Stimulated activated naive B cell treated with anti-CD40 and anti-IgM and Interleukin-4, amounts not matched to agents 10 μg/mL and 1 μg/mL and 100 μg/mL, for 72 hours (primary cell): ENCODE measurements at regions not wholly inside any gene's neighbourhood (a gene's known extent, or its start where the extent isn't known, plus 50 kb on each side); places are given as distances from the start of the nearest gene placed in this dataset.

Source experiments
- ATAC-seq, 2 donors: fragments of 150-1000 bp; cut with Tn5 transposase; replicated peaks; 2 replicates each; pipeline ENCODE4 v1.10.0; 2021; ENCODE audit warnings: moderate library complexity in 1 of 2
- DNase-seq: peaks from one replicate; pipeline ENCODE4 v3.0.0; 2021
- H3K27ac Mint-ChIP-seq: one replicate; pipeline ENCODE4 v1.8.0; 2022; ENCODE audit warnings: mild to moderate bottlenecking, mixed read lengths
- H3K27me3 Mint-ChIP-seq, 2 donors: one replicate each; pipeline ENCODE4 v1.8.0; 2022; ENCODE audit warnings: mixed read lengths in 2 of 2
- H3K36me3 Mint-ChIP-seq, 2 donors: one replicate each; pipeline ENCODE4 v1.8.0; 2022; ENCODE audit warnings: mixed read lengths in 2 of 2, mild to moderate bottlenecking in 1 of 2
- H3K4me1 Mint-ChIP-seq, 2 donors: one replicate each; pipeline ENCODE4 v1.8.0; 2022; ENCODE audit warnings: mixed read lengths in 2 of 2, mild to moderate bottlenecking in 1 of 2
- H3K4me3 Mint-ChIP-seq, 2 donors: one replicate each; pipeline ENCODE4 v1.8.0; 2022; ENCODE audit warnings: mild to moderate bottlenecking in 2 of 2, mixed read lengths in 2 of 2, moderate library complexity in 1 of 2
- H3K9me3 Mint-ChIP-seq, 2 donors: one replicate each; pipeline ENCODE4 v1.8.0; 2022; ENCODE audit warnings: mixed read lengths in 2 of 2, mild to moderate bottlenecking in 1 of 2

DNA sequence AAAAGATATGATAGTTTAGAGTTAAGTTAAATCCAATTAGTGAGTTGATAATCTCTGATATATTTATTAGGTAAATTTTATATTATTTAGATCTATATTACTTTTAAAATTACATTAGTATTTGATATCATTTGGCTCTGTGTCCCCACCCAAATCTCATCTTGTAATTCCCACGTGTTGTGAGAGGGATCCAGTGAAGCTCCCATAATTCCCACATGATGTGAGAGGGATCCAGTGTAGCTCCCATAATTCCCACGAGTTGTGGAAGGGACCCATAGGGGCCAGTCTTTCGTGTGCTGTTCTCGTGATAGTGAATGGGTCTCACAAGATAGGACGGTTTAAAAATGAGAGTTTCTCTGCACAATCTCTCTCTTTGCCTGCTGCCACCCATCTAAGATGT, 1183.6 kb downstream of the NSUN3 start:
- H3K27me3 Mint-ChIP-seq: no peaks in the 10 kb centered on the region
- no peak for DNase-seq
- H3K27ac Mint-ChIP-seq: no peak overlapping the region

DNA sequence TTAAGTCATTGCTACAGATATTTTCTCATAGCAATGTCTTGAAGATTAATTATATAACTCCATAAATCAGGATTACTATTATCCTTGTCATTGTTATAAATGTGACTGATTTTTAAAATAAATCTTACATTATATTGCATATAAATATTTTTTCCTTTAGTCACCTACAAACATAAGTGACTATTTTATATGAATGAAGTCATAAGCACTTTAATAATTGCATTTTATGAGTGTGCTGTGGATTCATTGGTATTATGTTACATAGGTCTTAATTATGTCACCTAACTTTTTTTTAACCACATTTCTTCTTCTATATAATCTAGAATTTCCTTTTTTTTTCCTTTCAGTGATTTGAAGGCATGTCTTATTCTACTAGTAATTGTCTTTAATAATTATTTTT, 1191.2 kb downstream of the NSUN3 start:
- no peak overlapping the region for H3K4me3 Mint-ChIP-seq
- H3K36me3 Mint-ChIP-seq: no peaks in the 10 kb centered on the region
- H3K27me3 Mint-ChIP-seq: no peaks in the 10 kb centered on the region
- DNase-seq (no peak), ATAC-seq (no peak)
- no peak overlapping the region for H3K27ac Mint-ChIP-seq
- H3K4me1 Mint-ChIP-seq: no peaks in the 10 kb centered on the region
- peaks cover under 1 to 8% of the 10 kb centered on the region in 2 donors for H3K9me3 Mint-ChIP-seq

More for the DNA sequence above, 1183.6 kb downstream of the NSUN3 start:
- ATAC-seq: no peak
- Mint-ChIP-seq H3K4me1 (no peaks in the 10 kb centered on the region), H3K4me3 (no peak overlapping the region), H3K9me3 (peaks cover 3 to 10% of the 10 kb centered on the region in 2 donors), H3K36me3 (no peaks in the 10 kb centered on the region)

DNA sequence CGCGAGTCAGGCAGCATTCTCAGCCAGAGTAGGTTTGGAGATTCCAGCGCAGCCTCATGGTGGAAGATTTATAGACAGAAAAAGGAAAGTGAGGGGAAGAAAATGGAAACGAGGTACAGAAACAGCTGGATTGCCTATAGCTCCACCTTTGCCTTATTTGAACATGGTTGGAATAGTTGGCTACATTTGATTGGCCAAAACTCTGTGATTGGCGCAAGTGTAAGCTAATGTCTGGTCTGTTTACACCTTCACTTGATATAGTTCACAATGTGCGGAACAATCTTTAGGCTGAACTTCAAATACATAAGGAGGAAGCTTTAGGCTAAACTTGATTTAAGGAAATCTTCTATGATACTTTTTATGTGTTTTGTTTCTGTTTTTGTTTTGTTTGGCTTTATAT, 1191.9 kb downstream of the NSUN3 start:
- no peak for ATAC-seq
- peaks cover 4 to 8% of the 10 kb centered on the region in 2 donors for H3K9me3 Mint-ChIP-seq
- H3K27ac Mint-ChIP-seq: no peak overlapping the region

DNA sequence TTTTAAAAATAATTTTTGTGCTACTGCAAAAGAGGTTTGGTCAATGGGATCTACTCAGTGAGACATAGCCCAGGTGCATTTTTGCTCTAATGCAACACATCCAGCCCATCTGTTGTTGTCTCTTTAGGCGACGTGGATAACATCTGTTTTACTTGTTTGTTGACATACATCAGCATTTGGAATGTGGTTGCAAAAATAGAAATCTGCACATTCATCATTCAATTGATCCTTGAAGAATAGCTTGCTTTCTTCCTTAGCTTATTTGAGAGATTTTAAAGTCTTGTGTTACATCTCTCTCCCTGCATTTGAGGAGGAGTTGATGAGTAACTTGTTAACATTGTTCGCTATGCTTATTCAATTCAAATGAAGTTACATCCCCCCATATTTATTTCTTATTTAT, 1202.3 kb downstream of the NSUN3 start:
- H3K27me3 Mint-ChIP-seq: no peaks in the 10 kb centered on the region
- no peak overlapping the region for H3K27ac Mint-ChIP-seq
- no peaks in the 10 kb centered on the region for H3K36me3 Mint-ChIP-seq
- ATAC-seq: no peak
- DNase-seq: no peak
- no peaks in the 10 kb centered on the region for H3K4me1 Mint-ChIP-seq
- peaks cover 2 to 8% of the 10 kb centered on the region in 2 donors for H3K9me3 Mint-ChIP-seq
- H3K4me3 Mint-ChIP-seq: no peak overlapping the region

More for the DNA sequence above, 1191.9 kb downstream of the NSUN3 start:
- DNase-seq: no peak
- Mint-ChIP-seq H3K4me3 (no peak overlapping the region), H3K27me3 (no peaks in the 10 kb centered on the region), H3K4me1 (no peaks in the 10 kb centered on the region), H3K36me3 (no peaks in the 10 kb centered on the region)

DNA sequence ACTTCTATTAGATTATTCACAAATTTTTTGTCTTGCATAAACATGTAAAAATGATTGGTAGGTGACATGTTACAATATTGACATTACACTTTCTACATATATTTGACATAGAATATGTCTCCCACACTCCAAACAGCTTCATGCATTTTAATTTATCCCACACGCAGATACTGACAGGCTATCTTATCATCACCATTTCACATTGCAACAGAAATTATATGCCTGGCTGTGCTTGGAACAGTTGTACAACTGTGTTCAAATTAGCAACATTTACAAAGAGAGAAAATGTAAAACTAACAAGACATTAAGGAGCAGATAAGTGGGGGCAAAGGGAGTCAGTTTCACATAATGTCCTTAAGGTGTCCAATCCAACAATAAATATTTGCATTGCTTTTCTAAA, 1208.5 kb downstream of the NSUN3 start:
- Mint-ChIP-seq H3K36me3 (no peaks in the 10 kb centered on the region), H3K27ac (no peak overlapping the region), H3K9me3 (peaks cover 0 to 11% of the 10 kb centered on the region in 2 donors), H3K4me1 (no peaks in the 10 kb centered on the region), H3K27me3 (no peaks in the 10 kb centered on the region), H3K4me3 (no peak overlapping the region)
- DNase-seq (no peak), ATAC-seq (no peak)

DNA sequence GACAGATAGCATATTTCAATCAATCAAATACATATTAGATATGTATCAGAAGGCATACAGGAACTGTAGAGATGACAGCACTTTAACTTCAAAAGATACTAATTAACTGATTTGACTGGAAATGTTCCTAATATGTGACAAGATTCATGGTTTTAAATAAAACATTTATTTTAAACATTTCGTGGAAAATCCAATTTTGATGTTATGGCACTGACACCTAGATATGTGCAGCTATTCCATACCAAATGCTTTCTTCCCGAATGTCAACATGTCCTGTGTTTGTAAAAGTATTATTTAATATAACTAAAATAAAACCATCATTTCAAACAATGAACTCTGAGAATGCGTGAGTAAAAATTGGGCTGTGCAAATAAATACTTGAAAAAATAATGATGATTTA, 1209.3 kb downstream of the NSUN3 start:
- Mint-ChIP-seq H3K36me3 (no peaks in the 10 kb centered on the region), H3K4me3 (no peak overlapping the region), H3K27ac (no peak overlapping the region), H3K27me3 (no peaks in the 10 kb centered on the region), H3K9me3 (peaks cover 0 to 11% of the 10 kb centered on the region in 2 donors), H3K4me1 (no peaks in the 10 kb centered on the region)
- ATAC-seq (no peak), DNase-seq (no peak)

DNA sequence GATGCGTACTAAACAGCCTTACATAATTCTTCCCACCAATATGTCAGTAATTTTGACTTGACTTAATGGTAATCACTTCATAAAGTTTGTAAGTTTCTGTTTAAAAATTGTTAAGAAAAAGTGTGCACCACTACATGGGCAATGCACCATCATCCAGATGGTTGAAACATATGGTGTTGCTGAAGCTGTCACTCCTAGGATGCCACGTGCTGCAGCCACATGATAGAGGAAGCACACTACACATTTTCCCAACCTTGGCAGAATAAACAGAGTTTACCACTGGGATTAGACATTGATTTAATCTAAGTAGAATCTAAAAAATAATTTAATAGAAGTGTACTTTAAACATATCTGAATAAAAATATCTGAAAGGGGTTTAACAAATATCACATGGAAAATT, 1209.9 kb downstream of the NSUN3 start:
- DNase-seq (no peak), ATAC-seq (no peak)
- Mint-ChIP-seq H3K4me3 (no peak overlapping the region), H3K27me3 (no peaks in the 10 kb centered on the region), H3K4me1 (no peaks in the 10 kb centered on the region), H3K36me3 (no peaks in the 10 kb centered on the region), H3K9me3 (peaks cover 0 to 11% of the 10 kb centered on the region in 2 donors), H3K27ac (no peak overlapping the region)

DNA sequence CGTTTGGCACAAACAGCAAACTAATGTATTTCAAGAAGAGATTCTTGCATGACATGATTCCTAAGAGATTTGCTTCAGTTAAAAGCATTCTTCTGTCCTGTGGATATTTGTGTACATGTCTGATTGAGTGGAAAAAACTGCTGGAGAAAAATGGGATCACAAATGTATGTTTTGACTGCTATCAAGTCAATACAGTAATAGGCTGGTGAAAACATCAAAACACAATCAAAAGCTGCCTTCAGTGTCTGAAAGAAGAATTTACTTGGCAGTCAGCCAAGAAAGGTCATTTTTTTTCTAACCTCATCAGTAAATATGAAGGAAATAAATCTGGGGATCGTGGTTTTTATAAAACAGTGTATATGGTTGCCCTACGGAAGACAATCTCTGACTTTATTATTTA, 1214.8 kb downstream of the NSUN3 start:
- peaks cover 0 to 7% of the 10 kb centered on the region in 2 donors for H3K9me3 Mint-ChIP-seq
- no peak overlapping the region for H3K4me3 Mint-ChIP-seq
- no peak overlapping the region for H3K27ac Mint-ChIP-seq
- ATAC-seq: no peak
- H3K4me1 Mint-ChIP-seq: no peaks in the 10 kb centered on the region
- H3K27me3 Mint-ChIP-seq: no peaks in the 10 kb centered on the region
- DNase-seq: no peak
- no peaks in the 10 kb centered on the region for H3K36me3 Mint-ChIP-seq

DNA sequence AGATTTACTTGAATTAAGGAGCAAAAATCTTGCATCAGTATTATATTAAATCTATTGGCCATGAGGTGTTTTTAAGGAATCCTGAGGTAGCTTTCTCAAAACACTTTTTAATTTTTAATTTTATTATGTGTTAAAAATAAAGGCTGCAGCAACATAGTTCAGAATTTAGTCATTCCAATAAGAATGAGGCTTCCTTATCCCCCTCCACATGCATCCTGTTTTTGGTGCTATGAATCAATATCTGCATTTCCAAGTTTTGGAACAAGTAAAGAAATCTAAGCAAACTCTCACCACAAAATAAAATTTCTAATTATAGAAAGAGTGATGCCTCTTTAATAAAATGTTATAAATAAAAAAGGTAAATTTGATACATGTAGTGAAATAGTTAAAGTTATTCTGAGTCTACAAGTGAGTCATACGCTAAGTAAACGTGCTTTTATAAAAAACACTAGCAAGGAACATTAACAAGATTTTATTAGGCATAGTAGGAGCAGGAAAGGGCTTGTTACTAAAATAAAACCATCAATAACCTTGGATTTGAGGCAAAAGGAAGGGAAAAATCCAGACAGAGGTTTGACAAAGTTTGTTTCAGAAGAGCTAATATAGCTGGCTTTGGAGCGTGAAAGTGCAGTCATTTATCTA, 1218.0 kb downstream of the NSUN3 start:
- Mint-ChIP-seq H3K4me1 (no peaks in the 10 kb centered on the region), H3K4me3 (no peak overlapping the region), H3K36me3 (no peaks in the 10 kb centered on the region), H3K27me3 (no peaks in the 10 kb centered on the region), H3K9me3 (no peaks in the 10 kb centered on the region), H3K27ac (no peak overlapping the region)
- ATAC-seq (no peak), DNase-seq (no peak)

DNA sequence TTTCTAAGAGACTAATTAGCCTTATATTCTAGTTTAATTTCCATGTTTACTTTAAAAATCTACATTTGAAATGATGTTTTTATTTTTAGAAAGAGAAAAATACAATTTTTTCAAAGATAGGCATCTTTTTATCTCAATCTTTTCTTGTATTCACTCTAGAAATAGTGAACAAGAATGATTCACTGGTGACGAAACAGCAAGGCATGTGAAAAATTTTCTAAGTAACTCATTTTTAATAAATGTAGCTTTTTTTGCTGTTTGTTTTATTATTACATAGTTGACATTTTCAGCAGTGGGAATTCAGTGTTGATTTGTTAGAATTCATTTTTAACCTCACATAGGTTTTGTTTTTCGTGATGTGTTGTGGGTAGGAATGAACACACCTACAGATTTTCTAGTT, 1226.4 kb downstream of the NSUN3 start:
- H3K9me3 Mint-ChIP-seq: peaks cover 5% of the 10 kb centered on the region in 2 donors
- no peak overlapping the region for H3K27ac Mint-ChIP-seq
- no peak for DNase-seq
- ATAC-seq: no peak
- no peaks in the 10 kb centered on the region for H3K4me1 Mint-ChIP-seq
- no peaks in the 10 kb centered on the region for H3K27me3 Mint-ChIP-seq
- H3K4me3 Mint-ChIP-seq: no peak overlapping the region
- H3K36me3 Mint-ChIP-seq: no peaks in the 10 kb centered on the region

DNA sequence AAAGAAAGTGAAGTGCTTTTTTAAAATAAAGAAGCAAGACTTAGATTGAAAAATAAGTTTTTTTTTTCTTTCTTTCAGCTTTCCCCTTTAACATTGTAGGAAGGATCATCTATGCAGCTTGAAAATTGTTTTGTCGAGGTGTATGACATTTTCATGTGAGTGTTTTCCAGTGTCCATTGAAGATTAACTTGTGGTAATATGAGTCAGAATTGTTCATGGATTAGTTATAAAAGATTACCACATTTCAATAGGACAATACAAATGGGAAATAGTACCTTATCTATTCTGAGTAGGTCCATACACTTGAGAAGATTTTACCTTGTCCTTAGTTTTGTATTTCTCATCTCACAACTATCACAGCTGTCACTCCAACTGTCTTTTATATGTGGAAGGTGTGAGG, 1234.7 kb downstream of the NSUN3 start:
- H3K36me3 Mint-ChIP-seq: no peaks in the 10 kb centered on the region
- H3K9me3 Mint-ChIP-seq: no peaks in the 10 kb centered on the region
- H3K27ac Mint-ChIP-seq: no peak overlapping the region
- ATAC-seq: no peak
- H3K27me3 Mint-ChIP-seq: no peaks in the 10 kb centered on the region
- no peak overlapping the region for H3K4me3 Mint-ChIP-seq
- no peaks in the 10 kb centered on the region for H3K4me1 Mint-ChIP-seq
- DNase-seq: no peak

DNA sequence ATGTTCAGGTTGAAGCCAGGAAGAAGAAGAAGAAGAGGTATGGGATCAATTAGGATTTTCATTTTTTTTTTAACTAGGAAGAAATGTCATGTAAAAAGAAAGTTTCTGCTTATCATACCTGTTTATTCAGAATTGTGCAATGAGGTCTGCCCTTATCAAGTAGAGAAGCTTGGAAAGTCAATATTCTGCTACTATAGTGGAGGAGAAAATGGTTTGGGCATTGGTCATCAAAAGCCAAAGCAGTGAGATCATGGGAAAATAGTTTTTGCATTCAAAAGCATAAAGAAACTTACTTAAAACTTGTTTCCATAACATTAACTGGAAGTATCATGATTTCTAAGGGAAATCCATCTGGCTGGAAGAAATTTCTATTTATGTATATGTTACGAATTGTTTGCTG, 1239.2 kb downstream of the NSUN3 start:
- Mint-ChIP-seq H3K27ac (no peak overlapping the region), H3K9me3 (peaks cover 0 to 1% of the 10 kb centered on the region in 2 donors), H3K36me3 (no peaks in the 10 kb centered on the region), H3K4me3 (no peak overlapping the region), H3K4me1 (no peaks in the 10 kb centered on the region), H3K27me3 (no peaks in the 10 kb centered on the region)
- ATAC-seq (no peak), DNase-seq (no peak)

DNA sequence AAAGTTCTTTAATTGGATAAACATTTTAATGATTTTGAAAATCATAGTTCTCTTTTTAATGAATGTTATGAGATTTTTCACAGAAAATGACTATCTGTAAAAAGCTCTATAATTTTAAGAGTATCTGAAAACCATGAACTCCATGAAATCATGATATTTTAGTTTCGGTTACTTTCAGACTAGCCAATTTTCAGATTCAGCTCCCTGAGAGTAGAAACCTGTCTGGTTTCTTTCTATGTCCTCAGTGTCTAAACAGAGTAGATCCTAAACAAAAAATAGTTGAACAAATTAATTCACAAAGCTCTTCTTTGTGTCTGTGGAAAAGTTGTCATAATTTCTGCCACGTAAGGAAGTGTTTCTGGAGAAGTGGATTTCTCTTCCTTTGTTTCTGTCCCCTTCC, 1247.7 kb downstream of the NSUN3 start:
- H3K27ac Mint-ChIP-seq: no peak overlapping the region
- no peak for ATAC-seq

DNA sequence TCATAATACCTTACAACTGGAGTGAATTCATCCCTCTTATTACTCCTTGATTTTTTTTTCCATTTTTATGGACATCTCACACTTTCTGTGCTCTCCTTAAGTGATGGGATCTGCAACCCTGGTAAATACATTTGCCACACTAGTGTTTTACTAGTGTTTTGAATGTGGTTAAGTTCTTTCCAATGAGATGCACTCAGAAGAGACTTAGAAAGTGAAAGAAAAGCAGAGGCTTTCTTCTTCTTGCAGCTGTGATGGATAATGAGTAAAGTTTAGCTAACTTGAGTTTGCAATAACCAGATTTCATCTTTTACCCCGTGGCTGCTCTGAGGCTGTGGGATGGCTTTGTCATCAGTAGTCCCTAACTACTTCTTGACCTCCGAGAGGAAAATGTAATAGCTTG, 1248.4 kb downstream of the NSUN3 start:
- Mint-ChIP-seq H3K4me3 (no peak overlapping the region), H3K9me3 (peaks cover 0 to 12% of the 10 kb centered on the region in 2 donors), H3K27me3 (no peaks in the 10 kb centered on the region), H3K4me1 (no peaks in the 10 kb centered on the region), H3K36me3 (no peaks in the 10 kb centered on the region), H3K27ac (no peak overlapping the region)
- DNase-seq: no peak
- no peak for ATAC-seq

More for the DNA sequence above, 1247.7 kb downstream of the NSUN3 start:
- no peaks in the 10 kb centered on the region for H3K36me3 Mint-ChIP-seq
- H3K9me3 Mint-ChIP-seq: peaks cover 0 to 12% of the 10 kb centered on the region in 2 donors
- no peak for DNase-seq
- H3K27me3 Mint-ChIP-seq: no peaks in the 10 kb centered on the region
- no peak overlapping the region for H3K4me3 Mint-ChIP-seq
- H3K4me1 Mint-ChIP-seq: no peaks in the 10 kb centered on the region

DNA sequence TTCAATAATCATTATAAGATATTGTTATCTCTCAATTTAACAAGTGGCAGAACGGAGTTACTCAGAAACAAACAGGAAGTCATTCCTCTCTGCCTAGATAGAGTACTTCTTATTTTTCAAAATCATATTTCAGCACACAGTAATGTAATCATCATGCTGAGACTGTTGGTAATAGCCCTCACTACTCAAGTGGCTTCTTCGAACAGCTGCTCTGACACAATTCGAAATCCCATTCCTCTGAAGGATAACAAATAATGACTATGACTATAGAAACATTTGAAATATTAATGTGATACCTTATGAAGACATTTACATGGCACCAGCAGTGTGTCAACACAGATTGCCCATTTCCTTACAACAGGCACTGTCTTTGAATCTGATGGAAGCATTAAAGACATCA, 1249.8 kb downstream of the NSUN3 start:
- no peak for DNase-seq
- no peak overlapping the region for H3K4me3 Mint-ChIP-seq

More for the DNA sequence above, 1249.8 kb downstream of the NSUN3 start:
- no peak for ATAC-seq
- H3K9me3 Mint-ChIP-seq: peaks cover 4 to 11% of the 10 kb centered on the region in 2 donors
- H3K27ac Mint-ChIP-seq: no peak overlapping the region
- H3K36me3 Mint-ChIP-seq: no peaks in the 10 kb centered on the region
- no peaks in the 10 kb centered on the region for H3K27me3 Mint-ChIP-seq
- H3K4me1 Mint-ChIP-seq: no peaks in the 10 kb centered on the region
